D721Med (cell line): ENCODE measurements at regions not wholly inside any gene's neighbourhood (a gene's known extent, or its start where the extent isn't known, plus 50 kb on each side); places are given as distances from the start of the nearest gene placed in this dataset.

ENCODE experiments used
- DNase-seq: peaks from one replicate; pipeline ENCODE4 v3.0.0; 2011; ENCODE audit warnings: low spot score; ENCODE audit not compliant: insufficient read length
- FAIRE-seq: peaks from 2 replicates; lab custom pipeline; 2011; peaks lifted over from hg19 to GRCh38; lab: Jason Lieb, UNC
- TF ChIP-seq, protein P1 (sequence below): IDR thresholded peaks from 2 replicates; pipeline ENCODE4 v1.5.1; 2012; ENCODE audit warnings: mild to moderate bottlenecking, control low read depth; ENCODE audit not compliant: insufficient read depth; ENCODE audit errors: missing control alignments

DNA sequence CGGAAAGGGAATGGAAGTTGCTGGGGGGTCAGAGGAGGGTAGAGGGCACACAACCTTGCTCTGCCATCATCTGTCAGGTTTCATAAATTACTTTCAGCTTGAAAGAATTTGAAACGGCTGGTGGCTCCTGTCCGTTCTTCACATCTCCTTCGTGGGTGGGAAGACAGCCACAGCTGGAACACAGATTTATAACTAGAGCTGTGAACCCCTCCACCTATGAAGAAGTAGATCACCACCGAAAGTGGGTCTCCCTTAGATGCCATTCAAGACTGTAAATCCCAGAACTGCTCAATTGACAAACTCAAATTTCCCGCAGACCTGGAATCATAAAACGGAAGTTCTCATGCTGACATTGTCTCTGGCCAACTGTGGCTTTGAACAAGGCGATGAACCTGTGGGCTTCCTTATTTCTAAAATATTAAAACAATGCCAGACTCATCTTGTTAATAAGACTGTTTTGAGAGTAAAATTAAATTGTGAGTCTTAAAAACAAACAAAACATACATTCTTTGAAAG, 65.3 kb downstream of the BTBD3 start:
- DNase-seq (no peak), FAIRE-seq (no peak)
- TF ChIP-seq, protein P1, sequence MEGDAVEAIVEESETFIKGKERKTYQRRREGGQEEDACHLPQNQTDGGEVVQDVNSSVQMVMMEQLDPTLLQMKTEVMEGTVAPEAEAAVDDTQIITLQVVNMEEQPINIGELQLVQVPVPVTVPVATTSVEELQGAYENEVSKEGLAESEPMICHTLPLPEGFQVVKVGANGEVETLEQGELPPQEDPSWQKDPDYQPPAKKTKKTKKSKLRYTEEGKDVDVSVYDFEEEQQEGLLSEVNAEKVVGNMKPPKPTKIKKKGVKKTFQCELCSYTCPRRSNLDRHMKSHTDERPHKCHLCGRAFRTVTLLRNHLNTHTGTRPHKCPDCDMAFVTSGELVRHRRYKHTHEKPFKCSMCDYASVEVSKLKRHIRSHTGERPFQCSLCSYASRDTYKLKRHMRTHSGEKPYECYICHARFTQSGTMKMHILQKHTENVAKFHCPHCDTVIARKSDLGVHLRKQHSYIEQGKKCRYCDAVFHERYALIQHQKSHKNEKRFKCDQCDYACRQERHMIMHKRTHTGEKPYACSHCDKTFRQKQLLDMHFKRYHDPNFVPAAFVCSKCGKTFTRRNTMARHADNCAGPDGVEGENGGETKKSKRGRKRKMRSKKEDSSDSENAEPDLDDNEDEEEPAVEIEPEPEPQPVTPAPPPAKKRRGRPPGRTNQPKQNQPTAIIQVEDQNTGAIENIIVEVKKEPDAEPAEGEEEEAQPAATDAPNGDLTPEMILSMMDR, result no peak

DNA sequence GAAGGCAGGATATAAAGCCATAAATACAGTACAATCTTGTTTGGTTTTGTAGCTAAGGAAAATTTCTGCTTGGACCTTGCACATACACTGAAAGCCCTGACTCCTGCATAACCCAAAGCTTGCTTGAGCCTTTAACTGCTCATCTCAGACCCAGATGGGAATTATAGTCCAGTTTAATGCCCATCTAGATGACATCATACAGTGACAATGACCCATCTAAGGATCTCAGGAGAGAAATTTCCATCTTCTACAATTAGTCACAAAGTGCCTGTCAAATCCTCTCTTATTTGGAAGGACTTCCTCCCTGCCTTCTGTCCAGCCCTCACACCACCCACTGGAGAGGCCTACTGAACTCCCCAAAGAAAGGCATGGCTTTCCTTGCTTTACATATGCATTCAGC, 69.3 kb downstream of the BTBD3 start:
- DNase-seq (no peak), FAIRE-seq (no peak)
- TF ChIP-seq, protein P1, result no peak

DNA sequence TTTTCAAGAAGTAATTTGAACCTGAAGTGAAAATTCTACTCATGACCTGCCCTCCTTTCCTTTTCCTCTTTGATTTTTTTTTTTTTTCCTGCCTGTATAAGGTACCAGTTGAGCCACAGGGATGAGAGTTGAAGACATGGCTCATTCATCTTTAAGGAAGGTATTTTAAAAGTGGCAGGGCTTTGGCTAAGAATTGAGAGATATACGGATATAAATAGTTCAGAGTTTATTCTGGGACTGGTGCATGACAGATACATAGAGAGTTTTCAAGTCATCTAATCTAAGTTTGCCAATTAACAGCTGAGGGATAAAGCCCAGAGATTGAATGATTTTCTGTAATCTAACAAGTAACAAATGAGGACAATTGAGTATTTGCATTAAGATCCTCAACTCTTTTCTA, 69.8 kb downstream of the BTBD3 start:
- no peak for FAIRE-seq
- DNase-seq, result no peak
- TF ChIP-seq, protein P1, result no peak

DNA sequence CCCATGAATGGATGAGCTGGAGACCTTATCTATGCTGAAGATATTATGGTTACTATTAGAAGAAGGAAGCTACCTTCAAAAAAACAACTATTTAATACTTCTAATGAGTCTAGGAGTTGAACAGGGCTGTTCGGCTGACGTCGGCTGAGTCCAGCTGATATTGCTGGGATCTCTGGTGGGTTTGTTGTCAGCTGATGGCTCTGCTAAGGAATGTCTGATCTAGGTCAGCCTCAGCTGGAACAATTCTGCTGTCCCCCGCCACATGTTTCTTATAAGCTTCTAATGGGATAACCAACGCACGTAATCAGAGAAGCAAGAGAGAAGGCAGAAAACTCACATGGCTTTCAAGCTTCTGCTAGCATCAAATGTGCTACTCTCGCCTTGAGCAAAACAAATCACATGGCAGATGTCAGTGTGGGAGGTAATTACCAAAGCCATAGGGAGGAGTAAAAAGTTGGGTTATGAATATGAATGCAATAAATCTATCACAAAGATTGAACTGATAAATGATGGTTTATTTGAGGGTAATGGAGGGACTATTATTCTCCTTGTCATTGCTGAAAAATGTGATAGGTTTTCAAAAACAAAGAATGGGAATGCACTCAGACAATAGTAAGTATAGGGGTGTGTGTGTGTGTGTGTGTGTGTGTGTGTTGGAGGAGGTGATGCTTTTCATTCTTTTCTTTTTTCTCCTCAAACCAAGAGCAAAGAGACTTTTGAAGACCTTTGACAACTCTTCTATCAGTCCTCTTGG, 71.5 kb downstream of the BTBD3 start:
- DNase-seq (no peak), FAIRE-seq (no peak)
- TF ChIP-seq, protein P1, result no peak

DNA sequence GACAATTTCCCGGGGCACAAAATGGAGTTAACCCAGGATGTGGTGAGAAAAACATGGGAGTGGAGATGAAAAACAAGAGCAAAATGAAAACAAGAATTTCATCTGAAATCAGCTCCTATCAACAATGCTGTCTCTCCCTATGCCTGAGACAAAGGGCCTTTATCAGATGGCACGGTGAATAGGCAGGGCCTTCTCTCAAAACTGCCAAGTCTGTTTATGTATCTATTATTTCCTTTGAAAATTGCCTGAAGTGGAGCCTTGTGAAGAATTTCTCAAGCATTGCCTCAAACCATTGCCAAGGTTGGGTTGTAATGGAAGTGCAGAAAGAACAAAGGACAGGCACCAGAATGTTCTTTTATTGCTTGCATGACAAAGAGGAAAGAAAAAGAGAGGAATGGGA, 74.7 kb downstream of the BTBD3 start:
- DNase-seq, result no peak
- TF ChIP-seq, protein P1, result no peak
- FAIRE-seq, result no peak

DNA sequence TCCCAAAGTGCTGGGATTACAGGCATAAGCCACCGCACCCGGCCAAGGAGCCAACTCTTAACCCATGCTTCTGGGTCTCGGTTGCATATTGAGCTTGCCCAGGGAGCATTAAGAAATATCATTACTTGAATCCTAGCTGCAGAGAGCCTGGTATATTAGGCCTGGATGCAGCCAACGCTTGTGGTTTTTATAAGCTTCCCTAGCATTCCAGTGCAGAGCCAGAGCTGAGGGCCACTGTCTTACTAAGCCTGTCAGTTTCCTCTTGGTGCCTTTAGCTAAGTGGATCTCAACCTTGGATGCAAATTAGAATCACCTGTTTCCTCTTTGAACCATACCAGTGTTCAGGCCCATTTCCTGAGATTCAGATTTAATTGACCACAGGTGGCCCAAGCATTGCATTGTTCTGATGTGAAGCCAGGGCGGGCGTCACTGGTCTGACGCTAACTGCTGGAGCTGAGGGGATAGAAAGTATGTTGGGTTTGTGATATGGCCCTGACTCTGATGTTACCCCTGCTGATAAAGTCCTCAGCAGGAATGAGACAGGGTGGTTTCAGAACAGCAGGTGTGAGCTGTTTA, 76.3 kb downstream of the BTBD3 start:
- no peak for FAIRE-seq
- TF ChIP-seq, protein P1, result no peak
- DNase-seq, result no peak
